ENCODE measurements at regions not wholly inside any gene's neighbourhood (a gene's known extent, or its start where the extent isn't known, plus 50 kb on each side); places are given as distances from the start of the nearest gene placed in this dataset.

- TF ChIP-seq CTCF (conservative IDR thresholded peaks at IDR 0.05; ENCODE audit: low read depth, low read length): no peak
- no peak for TF ChIP-seq EZH2 (IDR thresholded peaks at IDR 0.05; ENCODE audit: borderline replicate concordance, low read depth, low read length, poor library complexity, severe bottlenecking)
Observed at GRCh38 chr18:22510697-22511096, 93.0 kb upstream of the CTAGE1 start.
